ENCODE measurements at regions not wholly inside any gene's neighbourhood (a gene's known extent, or its start where the extent isn't known, plus 50 kb on each side); places are given as distances from the start of the nearest gene placed in this dataset.

GRCh38 chr14:84129941-84130340 lies 1400.0 kb upstream of the FLRT2 start:
- H3K4me1 ChIP-seq (ENCODE audit: control insufficient read depth in 2 of 3, insufficient read depth in 2 of 3, low read depth in 1 of 3, low read length in 3 of 3): no peaks in the 10 kb centered on the region
- DNase-seq: no peak
- no peak overlapping the region for H3K4me3 ChIP-seq (ENCODE audit: low read length in 3 of 3)
- H3K9me3 ChIP-seq (ENCODE audit: control insufficient read depth in 2 of 3, insufficient read depth in 1 of 3, low read length in 3 of 3): no peaks in the 10 kb centered on the region
- intact Hi-C loops (cut with DNase I): no loop called here
- no peak for FAIRE-seq
- no peak overlapping the region for H3K27ac ChIP-seq (ENCODE audit: low read depth in 2 of 2, low read length in 2 of 2)
- no peak overlapping the region for H3K9ac ChIP-seq (ENCODE audit: low read length in 3 of 3)
- no peak for TF ChIP-seq CTCF (IDR thresholded peaks at IDR 0.05; ENCODE audit: borderline replicate concordance, extremely low read depth, insufficient read depth)
- H3K36me3 ChIP-seq (ENCODE audit: control insufficient read depth in 2 of 3, insufficient read depth in 3 of 3, low read length in 3 of 3): no peaks in the 10 kb centered on the region
- H3K27me3 ChIP-seq (ENCODE audit: control insufficient read depth, insufficient read depth, low read length): no peaks in the 10 kb centered on the region

DNA sequence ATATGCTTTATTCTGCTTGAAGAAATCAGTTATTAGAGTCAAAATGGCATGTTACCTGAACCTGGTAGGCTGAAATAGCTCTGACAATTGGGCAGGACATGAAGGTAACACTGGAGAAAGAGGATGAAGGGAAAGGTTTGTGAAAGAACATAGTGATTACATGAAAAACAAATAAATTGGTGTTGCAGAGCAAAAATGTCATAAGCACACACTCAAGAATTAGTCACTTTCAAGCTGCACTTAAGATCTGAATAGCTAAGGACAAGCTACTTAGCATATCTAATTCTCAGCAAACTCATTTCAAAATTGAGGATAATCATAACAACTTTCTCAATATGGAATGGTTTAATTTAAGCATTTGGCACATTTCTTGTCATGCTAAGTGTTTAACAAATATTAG lies 1398.0 kb upstream of the FLRT2 start:
- Histone ChIP-seq H3K4me1 (ENCODE audit: control insufficient read depth in 2 of 3, insufficient read depth in 2 of 3, low read depth in 1 of 3, low read length in 3 of 3) (no peaks in the 10 kb centered on the region), H3K27me3 (ENCODE audit: control insufficient read depth, insufficient read depth, low read length) (no peaks in the 10 kb centered on the region), H3K9ac (ENCODE audit: low read length in 3 of 3) (no peak overlapping the region), H3K9me3 (ENCODE audit: control insufficient read depth in 2 of 3, insufficient read depth in 1 of 3, low read length in 3 of 3) (no peaks in the 10 kb centered on the region), H3K36me3 (ENCODE audit: control insufficient read depth in 2 of 3, insufficient read depth in 3 of 3, low read length in 3 of 3) (no peaks in the 10 kb centered on the region), H3K4me3 (ENCODE audit: low read length in 3 of 3) (no peak overlapping the region), H3K27ac (ENCODE audit: low read depth in 2 of 2, low read length in 2 of 2) (no peak overlapping the region)
- TF ChIP-seq CTCF (IDR thresholded peaks at IDR 0.05; ENCODE audit: borderline replicate concordance, extremely low read depth, insufficient read depth): no peak
- FAIRE-seq (no peak), DNase-seq (no peak)
- intact Hi-C loops (cut with DNase I): no loop called here

DNA sequence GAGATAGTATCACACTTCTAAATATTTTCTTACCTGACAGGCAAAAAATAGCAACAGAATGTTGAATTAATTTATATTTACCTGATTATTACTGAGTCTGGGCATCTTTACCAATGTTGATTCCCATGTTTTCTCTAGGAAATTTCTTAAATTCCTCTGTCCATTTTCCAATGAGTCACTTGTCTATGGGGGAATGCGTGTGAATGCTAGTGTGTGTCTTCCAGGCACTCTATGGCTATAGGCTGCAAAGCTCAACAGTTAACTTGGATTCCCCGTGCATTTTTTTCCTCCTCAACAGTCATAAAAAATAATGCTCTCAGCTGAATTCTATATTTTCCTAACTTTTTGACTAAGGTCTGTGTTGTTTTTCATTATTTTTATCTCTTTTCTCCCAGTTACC lies 1385.8 kb upstream of the FLRT2 start:
- Histone ChIP-seq H3K9ac (ENCODE audit: low read length in 3 of 3) (no peak overlapping the region), H3K4me3 (ENCODE audit: low read length in 3 of 3) (no peak overlapping the region), H3K27ac (ENCODE audit: low read depth in 2 of 2, low read length in 2 of 2) (no peak overlapping the region), H3K4me1 (ENCODE audit: control insufficient read depth in 2 of 3, insufficient read depth in 2 of 3, low read depth in 1 of 3, low read length in 3 of 3) (no peaks in the 10 kb centered on the region), H3K36me3 (ENCODE audit: control insufficient read depth in 2 of 3, insufficient read depth in 3 of 3, low read length in 3 of 3) (no peaks in the 10 kb centered on the region), H3K9me3 (ENCODE audit: control insufficient read depth in 2 of 3, insufficient read depth in 1 of 3, low read length in 3 of 3) (no peaks in the 10 kb centered on the region), H3K27me3 (ENCODE audit: control insufficient read depth, insufficient read depth, low read length) (no peaks in the 10 kb centered on the region)
- FAIRE-seq (no peak), DNase-seq (no peak)
- no peak for TF ChIP-seq CTCF (IDR thresholded peaks at IDR 0.05; ENCODE audit: borderline replicate concordance, extremely low read depth, insufficient read depth)
- intact Hi-C loops (cut with DNase I): no loop called here

DNA sequence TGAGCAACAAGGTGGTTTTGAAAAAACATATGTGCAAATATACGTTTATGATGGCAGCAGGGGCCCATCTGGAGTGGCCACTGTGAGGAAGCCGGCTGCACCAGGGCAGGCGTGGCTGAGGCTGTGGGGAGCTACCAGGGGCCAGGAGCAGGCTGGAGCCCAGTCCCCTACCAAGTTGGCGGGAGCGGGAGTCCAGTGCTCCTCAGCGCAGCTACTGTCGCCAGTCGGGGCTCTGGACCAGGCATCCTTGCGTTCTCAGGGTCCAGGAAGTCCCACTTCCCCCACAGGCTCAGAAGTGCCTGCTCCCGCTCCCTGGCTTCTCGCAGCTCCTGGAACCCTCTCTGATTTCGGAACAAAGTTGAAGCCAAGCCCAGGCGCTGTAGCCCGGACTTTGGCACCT lies 1377.5 kb upstream of the FLRT2 start:
- Histone ChIP-seq H3K4me1 (ENCODE audit: control insufficient read depth in 2 of 3, insufficient read depth in 2 of 3, low read depth in 1 of 3, low read length in 3 of 3) (no peaks in the 10 kb centered on the region), H3K36me3 (ENCODE audit: control insufficient read depth in 2 of 3, insufficient read depth in 3 of 3, low read length in 3 of 3) (no peaks in the 10 kb centered on the region), H3K9me3 (ENCODE audit: control insufficient read depth in 2 of 3, insufficient read depth in 1 of 3, low read length in 3 of 3) (no peaks in the 10 kb centered on the region), H3K27me3 (ENCODE audit: control insufficient read depth, insufficient read depth, low read length) (no peaks in the 10 kb centered on the region), H3K27ac (ENCODE audit: low read depth in 2 of 2, low read length in 2 of 2) (no peak overlapping the region), H3K9ac (ENCODE audit: low read length in 3 of 3) (no peak overlapping the region), H3K4me3 (ENCODE audit: low read length in 3 of 3) (no peak overlapping the region)
- no peak for FAIRE-seq
- intact Hi-C loops (cut with DNase I): no loop called here
- TF ChIP-seq CTCF (IDR thresholded peaks at IDR 0.05; ENCODE audit: borderline replicate concordance, extremely low read depth, insufficient read depth): no peak
- DNase-seq: peak in 1 of 5 donors; percentile 59

All from kidney (tissue), 13 donors.